ENCODE measurements at regions not wholly inside any gene's neighbourhood (a gene's known extent, or its start where the extent isn't known, plus 50 kb on each side); places are given as distances from the start of the nearest gene placed in this dataset.

DNA sequence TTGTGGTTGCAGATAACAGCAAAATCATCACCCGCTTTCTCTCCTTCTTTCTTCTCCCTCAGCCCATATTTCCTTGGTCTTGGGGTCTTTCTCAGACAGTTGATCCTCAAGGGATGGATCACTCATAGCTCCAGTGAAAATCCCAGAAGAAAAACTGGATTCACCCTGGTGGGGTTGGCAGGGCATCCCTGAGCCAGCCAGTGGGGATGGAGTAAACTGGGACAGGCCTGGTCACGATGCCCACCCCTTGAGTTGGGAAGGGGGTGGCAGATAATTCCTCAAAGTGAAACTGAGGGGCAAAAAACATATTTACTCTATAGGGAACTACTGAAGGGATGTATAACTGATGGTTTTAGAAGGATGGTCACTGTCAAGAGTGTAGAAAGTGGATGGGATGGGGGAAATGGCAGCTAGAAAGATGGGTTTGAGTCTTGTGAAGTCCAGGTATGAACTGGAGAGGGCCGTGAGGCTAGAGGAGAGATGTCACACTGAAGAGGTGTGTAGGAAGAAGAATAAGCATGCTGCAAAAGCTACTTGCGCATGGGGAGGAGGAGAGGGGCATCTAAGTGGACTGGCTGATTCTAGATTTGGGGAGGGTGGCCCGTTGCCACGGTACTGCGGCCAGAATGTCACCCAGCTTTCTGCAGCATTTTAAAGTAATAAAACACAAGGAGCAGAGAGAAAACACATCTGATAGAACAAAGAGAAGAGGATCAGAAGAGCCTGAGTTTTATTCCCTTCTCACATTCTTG lies 162.8 kb downstream of the PJA2 start:
- Mint-ChIP-seq H3K4me3 (no peak overlapping the region), H3K4me1 (no peaks in the 10 kb centered on the region), H3K27ac (no peak overlapping the region), H3K9me3 (peaks cover 13% of the 10 kb centered on the region), H3K36me3 (ENCODE audit: low read depth) (peaks cover 6% of the 10 kb centered on the region), H3K27me3 (ENCODE audit: insufficient read depth, low read depth, poor library complexity) (peaks cover 5% of the 10 kb centered on the region)
- TF ChIP-seq STAT1 (IDR thresholded peaks at IDR 0.05; ENCODE audit: unreplicated experiment) (no peak), ZNF114 (CRISPR knock-in tag; IDR thresholded peaks at IDR 0.05) (no peak), JUNB (IDR thresholded peaks at IDR 0.05; ENCODE audit: unreplicated experiment) (no peak), EZH2 (IDR thresholded peaks at IDR 0.05; ENCODE audit: low read depth, unreplicated experiment) (no peak)
- no peak for ATAC-seq
- no peak overlapping the region for H3K4me3 ChIP-seq
- peaks cover 7% of the 10 kb centered on the region; the same call in 1 of the 2 replicates for H3K9me2 ChIP-seq (ENCODE audit: insufficient read depth)
- no peaks in the 10 kb centered on the region for H3K27me3 ChIP-seq (ENCODE audit: insufficient read depth)
- H3F3A ChIP-seq (replicated peaks; ENCODE audit: low read depth), result no peaks in the 10 kb centered on the region
- H2AFZ ChIP-seq, result no peak overlapping the region
- no peaks in the 10 kb centered on the region for H3K79me2 ChIP-seq (replicated peaks; ENCODE audit: insufficient read depth)
- H3K27ac ChIP-seq (ENCODE audit: low read depth), result no peak overlapping the region
- no peak overlapping the region for H3K4me2 ChIP-seq
- H3K4me1 ChIP-seq (ENCODE audit: insufficient read depth), result no peaks in the 10 kb centered on the region
- DNase-seq (ENCODE audit: low spot score), result no peak
- H4K20me1 ChIP-seq (replicated peaks; ENCODE audit: insufficient read depth), result no peaks in the 10 kb centered on the region
- H3K36me3 ChIP-seq (ENCODE audit: insufficient read depth), result no peaks in the 10 kb centered on the region

All from GM23338 (cell line).